ENCODE measurements at regions not wholly inside any gene's neighbourhood (a gene's known extent, or its start where the extent isn't known, plus 50 kb on each side); places are given as distances from the start of the nearest gene placed in this dataset.

GRCh38 chr2:20516291-20516645, 69.4 kb downstream of the RHOB start:
- TF ChIP-seq EP300 (IDR thresholded peaks at IDR 0.05; ENCODE audit: borderline replicate concordance) = no peak
- no peak for TF ChIP-seq TEAD4 (IDR thresholded peaks at IDR 0.05)
- no peak for TF ChIP-seq CREB1 (IDR thresholded peaks at IDR 0.05; ENCODE audit: low read depth)
- no peak for TF ChIP-seq TCF12 (IDR thresholded peaks at IDR 0.05; ENCODE audit: low read depth)
- no peak for TF ChIP-seq RAD21 (IDR thresholded peaks at IDR 0.05; ENCODE audit: low read depth)
- TF ChIP-seq TAF1 (IDR thresholded peaks at IDR 0.05; ENCODE audit: low read depth) = no peak
- no peak for TF ChIP-seq REST (IDR thresholded peaks at IDR 0.05; ENCODE audit: low read depth)
- TF ChIP-seq CEBPB (IDR thresholded peaks at IDR 0.05) = no peak
- TF ChIP-seq NFIC (IDR thresholded peaks at IDR 0.05) = no peak
- no peak for TF ChIP-seq ZBTB7A (IDR thresholded peaks at IDR 0.05; ENCODE audit: low read depth)
- no peak for TF ChIP-seq FOXM1 (IDR thresholded peaks at IDR 0.05; ENCODE audit: borderline replicate concordance, low read depth)
- TF ChIP-seq YY1 (IDR thresholded peaks at IDR 0.05; ENCODE audit: low read depth) = no peak
- TF ChIP-seq, protein P1, sequence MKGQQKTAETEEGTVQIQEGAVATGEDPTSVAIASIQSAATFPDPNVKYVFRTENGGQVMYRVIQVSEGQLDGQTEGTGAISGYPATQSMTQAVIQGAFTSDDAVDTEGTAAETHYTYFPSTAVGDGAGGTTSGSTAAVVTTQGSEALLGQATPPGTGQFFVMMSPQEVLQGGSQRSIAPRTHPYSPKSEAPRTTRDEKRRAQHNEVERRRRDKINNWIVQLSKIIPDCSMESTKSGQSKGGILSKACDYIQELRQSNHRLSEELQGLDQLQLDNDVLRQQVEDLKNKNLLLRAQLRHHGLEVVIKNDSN (IDR thresholded peaks at IDR 0.05) = no peak
- no peak for TF ChIP-seq EGR1 (IDR thresholded peaks at IDR 0.05)
- TF ChIP-seq MAX (IDR thresholded peaks at IDR 0.05) = no peak

- no peak for TF ChIP-seq ZBTB7A (IDR thresholded peaks at IDR 0.05; ENCODE audit: low read depth)
- no peak for TF ChIP-seq EP300 (IDR thresholded peaks at IDR 0.05; ENCODE audit: borderline replicate concordance)
- no peak for TF ChIP-seq FOXM1 (IDR thresholded peaks at IDR 0.05; ENCODE audit: borderline replicate concordance, low read depth)
- TF ChIP-seq TEAD4 (IDR thresholded peaks at IDR 0.05) = no peak
- no peak for TF ChIP-seq CEBPB (IDR thresholded peaks at IDR 0.05)
- no peak for TF ChIP-seq YY1 (IDR thresholded peaks at IDR 0.05; ENCODE audit: low read depth)
- no peak for TF ChIP-seq EGR1 (IDR thresholded peaks at IDR 0.05)
- TF ChIP-seq REST (IDR thresholded peaks at IDR 0.05; ENCODE audit: low read depth) = no peak
- no peak for TF ChIP-seq TAF1 (IDR thresholded peaks at IDR 0.05; ENCODE audit: low read depth)
- no peak for TF ChIP-seq CREB1 (IDR thresholded peaks at IDR 0.05; ENCODE audit: low read depth)
Measured at GRCh38 chr2:20516646-20517341, 69.9 kb downstream of the RHOB start.

DNA sequence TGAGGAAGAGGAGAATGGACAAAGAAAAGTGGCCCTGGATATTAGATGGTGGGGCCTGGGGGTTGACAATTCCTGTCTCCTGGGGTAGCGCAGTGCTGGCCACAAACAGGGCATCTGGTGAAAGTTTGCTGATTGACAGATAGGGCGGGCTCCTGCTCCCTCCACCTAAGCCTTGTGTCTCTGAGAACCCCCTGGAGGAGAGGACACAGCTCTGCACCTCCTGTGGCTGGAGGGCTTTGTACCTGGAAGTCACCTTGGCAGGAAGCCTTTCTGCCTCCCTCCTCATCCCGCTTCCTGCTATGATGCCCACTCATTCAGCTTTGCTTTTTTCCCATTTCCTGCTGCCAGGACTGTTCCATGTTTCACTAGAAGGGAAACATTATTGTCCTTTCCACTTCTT, 72.4 kb downstream of the RHOB start:
- TF ChIP-seq ZBTB7A (IDR thresholded peaks at IDR 0.05; ENCODE audit: low read depth) (no peak), CREB1 (IDR thresholded peaks at IDR 0.05; ENCODE audit: low read depth) (no peak)

- TF ChIP-seq REST (IDR thresholded peaks at IDR 0.05; ENCODE audit: low read depth) (no peak), CEBPB (IDR thresholded peaks at IDR 0.05) (no peak), FOXM1 (IDR thresholded peaks at IDR 0.05; ENCODE audit: borderline replicate concordance, low read depth) (no peak), CREB1 (IDR thresholded peaks at IDR 0.05; ENCODE audit: low read depth) (no peak), TEAD4 (IDR thresholded peaks at IDR 0.05) (no peak), YY1 (IDR thresholded peaks at IDR 0.05; ENCODE audit: low read depth) (no peak), ZBTB7A (IDR thresholded peaks at IDR 0.05; ENCODE audit: low read depth) (no peak), TCF12 (IDR thresholded peaks at IDR 0.05; ENCODE audit: low read depth) (no peak), NFIC (IDR thresholded peaks at IDR 0.05) (no peak), MAX (IDR thresholded peaks at IDR 0.05) (no peak), EGR1 (IDR thresholded peaks at IDR 0.05) (no peak), RAD21 (IDR thresholded peaks at IDR 0.05; ENCODE audit: low read depth) (no peak), TAF1 (IDR thresholded peaks at IDR 0.05; ENCODE audit: low read depth) (no peak), EP300 (IDR thresholded peaks at IDR 0.05; ENCODE audit: borderline replicate concordance) (no peak)
- TF ChIP-seq, protein P1 (IDR thresholded peaks at IDR 0.05) = no peak
Measured at GRCh38 chr2:20520128-20520527, 73.3 kb downstream of the RHOB start.
